ENCODE measurements at regions not wholly inside any gene's neighbourhood (a gene's known extent, or its start where the extent isn't known, plus 50 kb on each side); places are given as distances from the start of the nearest gene placed in this dataset.

GRCh38 chr5:121038438-121038837 is 574.3 kb downstream of the PRR16 start (continued):
- TF ChIP-seq PRDM10 (IDR thresholded peaks at IDR 0.05; ENCODE audit: partially characterized antibody) (peak; percentile 78), SRF (CRISPR knock-in tag; IDR thresholded peaks at IDR 0.05) (no peak), CBFA2T3 (IDR thresholded peaks at IDR 0.05) (peak; percentile 51), TARDBP (IDR thresholded peaks at IDR 0.05) (no peak), CBFA2T2 (conservative IDR thresholded peaks at IDR 0.05) (0 out of 2 replicates have a peak, but pooled peaks have one; percentile 10), ARID1B (IDR thresholded peaks at IDR 0.05) (peak; percentile 57), ZBTB5 (IDR thresholded peaks at IDR 0.05) (no peak)

GRCh38 chr5:121049971-121050370 is 585.9 kb downstream of the PRR16 start:
- Histone ChIP-seq H3K36me3 (ENCODE audit: control insufficient read depth, insufficient read depth, low read length) (no peaks in the 10 kb centered on the region), H3K27ac (ENCODE audit: extremely low read depth, low read depth, low read length) (no peak overlapping the region), H3K27me3 (ENCODE audit: control insufficient read depth in 2 of 2, insufficient read depth in 2 of 2, low read length in 2 of 2) (no peaks in the 10 kb centered on the region), H3K4me3 (no peak overlapping the region), H2AFZ (ENCODE audit: low read depth, low read length) (no peak overlapping the region), H3K79me2 (ENCODE audit: control insufficient read depth, insufficient read depth, low read length) (no peaks in the 10 kb centered on the region), H3K9me3 (replicated peaks; ENCODE audit: control insufficient read depth, insufficient read depth, low read depth, low read length) (no peaks in the 10 kb centered on the region; the same call in none of the 2 replicates), H4K20me1 (replicated peaks; ENCODE audit: control insufficient read depth, insufficient read depth, low read length) (no peaks in the 10 kb centered on the region), H3K9ac (ENCODE audit: insufficient read depth in 1 of 2, low read depth in 2 of 2, low read length in 2 of 2) (no peak overlapping the region), H3K4me1 (replicated peaks in 1 of 2; ENCODE audit: control insufficient read depth in 2 of 2, insufficient read depth in 2 of 2, low read length in 2 of 2) (no peaks in the 10 kb centered on the region), H3K4me2 (ENCODE audit: insufficient read depth, low read length) (no peak overlapping the region), H3K9me1 (ENCODE audit: control insufficient read depth, insufficient read depth, low read length) (no peaks in the 10 kb centered on the region)
- POLR2A ChIA-PET = no interaction called here
- CTCF ChIA-PET (ENCODE audit: low intra/inter-chr PET ratio) = no interaction called here
- no peak for FAIRE-seq
- in situ Hi-C loops (cut with MboI) = no loop called here
- intact Hi-C loops (cut with micrococcal nuclease) = no loop called here
- no peak for DNase-seq (ENCODE audit: extremely low read depth in 1 of 4, low spot score in 3 of 4)
- ATAC-seq = no peak
- no TSS peak for BruUV-seq (replicated peaks)
- no peak for TF ChIP-seq MECOM (CRISPR knock-in tag; IDR thresholded peaks at IDR 0.05)
- TF ChIP-seq ETV6 (IDR thresholded peaks at IDR 0.05; ENCODE audit: borderline replicate concordance in 1 of 2, low read depth in 2 of 2, low read length in 1 of 2) = no peak
- no peak for TF ChIP-seq ETV6 (CRISPR knock-in tag; IDR thresholded peaks at IDR 0.05; ENCODE audit: borderline replicate concordance)
- no peak for TF ChIP-seq DMBX1 (CRISPR knock-in tag; IDR thresholded peaks at IDR 0.05; ENCODE audit: borderline replicate concordance)
- no peak for TF ChIP-seq ELK1 (CRISPR knock-in tag; IDR thresholded peaks at IDR 0.05)
- no peak for TF ChIP-seq SUPT5H (IDR thresholded peaks at IDR 0.05)
- no peak for TF ChIP-seq XRCC3 (IDR thresholded peaks at IDR 0.05)

All from K562 (cell line).